ENCODE measurements at regions not wholly inside any gene's neighbourhood (a gene's known extent, or its start where the extent isn't known, plus 50 kb on each side); places are given as distances from the start of the nearest gene placed in this dataset.

- DNase-seq (ENCODE audit: extremely low read depth in 1 of 11, low read depth in 9 of 11, low spot score in 4 of 11), result no peak
Observed at GRCh38 chr21:38675182-38675824, 130.4 kb upstream of the ETS2 start.

GRCh38 chr21:38678827-38679226, 126.9 kb upstream of the ETS2 start:
- no peak for DNase-seq (ENCODE audit: extremely low read depth in 1 of 11, low read depth in 9 of 11, low spot score in 4 of 11)

GRCh38 chr21:38679534-38679933, 126.2 kb upstream of the ETS2 start:
- DNase-seq (ENCODE audit: extremely low read depth in 1 of 11, low read depth in 9 of 11, low spot score in 4 of 11), result peak in 1 of 11 donors; percentile 18

- DNase-seq (ENCODE audit: extremely low read depth in 1 of 11, low read depth in 9 of 11, low spot score in 4 of 11), result no peak
Observed at GRCh38 chr21:38680401-38680800, 125.3 kb upstream of the ETS2 start.

GRCh38 chr21:38683222-38683621, 122.5 kb upstream of the ETS2 start:
- DNase-seq (ENCODE audit: extremely low read depth in 1 of 11, low read depth in 9 of 11, low spot score in 4 of 11), result no peak

GRCh38 chr21:38688068-38688467, 117.7 kb upstream of the ETS2 start:
- DNase-seq (ENCODE audit: extremely low read depth in 1 of 11, low read depth in 9 of 11, low spot score in 4 of 11), result no peak

- DNase-seq (ENCODE audit: extremely low read depth in 1 of 11, low read depth in 9 of 11, low spot score in 4 of 11), result no peak
Observed at GRCh38 chr21:38691631-38692030, 114.1 kb upstream of the ETS2 start.

- no peak for DNase-seq (ENCODE audit: extremely low read depth in 1 of 11, low read depth in 9 of 11, low spot score in 4 of 11)
Observed at GRCh38 chr21:38696579-38696978, 109.2 kb upstream of the ETS2 start.

GRCh38 chr21:38699048-38699447, 106.7 kb upstream of the ETS2 start:
- DNase-seq (ENCODE audit: extremely low read depth in 1 of 11, low read depth in 9 of 11, low spot score in 4 of 11), result no peak

- DNase-seq (ENCODE audit: extremely low read depth in 1 of 11, low read depth in 9 of 11, low spot score in 4 of 11), result no peak
Observed at GRCh38 chr21:38702196-38702595, 103.5 kb upstream of the ETS2 start.

- no peak for DNase-seq (ENCODE audit: extremely low read depth in 1 of 11, low read depth in 9 of 11, low spot score in 4 of 11)
Observed at GRCh38 chr21:38709876-38710275, 95.9 kb upstream of the ETS2 start.

GRCh38 chr21:38712071-38712470, 93.7 kb upstream of the ETS2 start:
- DNase-seq (ENCODE audit: extremely low read depth in 1 of 11, low read depth in 9 of 11, low spot score in 4 of 11), result no peak

GRCh38 chr21:38712664-38713063, 93.1 kb upstream of the ETS2 start:
- DNase-seq (ENCODE audit: extremely low read depth in 1 of 11, low read depth in 9 of 11, low spot score in 4 of 11), result no peak

- no peak for DNase-seq (ENCODE audit: extremely low read depth in 1 of 11, low read depth in 9 of 11, low spot score in 4 of 11)
Observed at GRCh38 chr21:38714039-38714817, 91.5 kb upstream of the ETS2 start.

GRCh38 chr21:38714999-38715398, 90.7 kb upstream of the ETS2 start:
- DNase-seq (ENCODE audit: extremely low read depth in 1 of 11, low read depth in 9 of 11, low spot score in 4 of 11), result no peak

GRCh38 chr21:38716088-38716487, 89.6 kb upstream of the ETS2 start:
- no peak for DNase-seq (ENCODE audit: extremely low read depth in 1 of 11, low read depth in 9 of 11, low spot score in 4 of 11)

GRCh38 chr21:38716942-38717341, 88.8 kb upstream of the ETS2 start:
- DNase-seq (ENCODE audit: extremely low read depth in 1 of 11, low read depth in 9 of 11, low spot score in 4 of 11), result no peak

- DNase-seq (ENCODE audit: extremely low read depth in 1 of 11, low read depth in 9 of 11, low spot score in 4 of 11), result no peak
Observed at GRCh38 chr21:38718481-38718880, 87.2 kb upstream of the ETS2 start.

- no peak for DNase-seq (ENCODE audit: extremely low read depth in 1 of 11, low read depth in 9 of 11, low spot score in 4 of 11)
Observed at GRCh38 chr21:38720074-38720473, 85.7 kb upstream of the ETS2 start.

GRCh38 chr21:38721055-38721454, 84.7 kb upstream of the ETS2 start:
- no peak for DNase-seq (ENCODE audit: extremely low read depth in 1 of 11, low read depth in 9 of 11, low spot score in 4 of 11)

- DNase-seq (ENCODE audit: extremely low read depth in 1 of 11, low read depth in 9 of 11, low spot score in 4 of 11), result no peak
Observed at GRCh38 chr21:38721958-38722357, 83.8 kb upstream of the ETS2 start.

All from renal cortex interstitium (tissue), 11 donors.